HG03432 (cell line): ENCODE measurements at regions not wholly inside any gene's neighbourhood (a gene's known extent, or its start where the extent isn't known, plus 50 kb on each side); places are given as distances from the start of the nearest gene placed in this dataset.
"Not testable (repeated sequence)": the region's sequence is repeated elsewhere in the genome, so short reads cannot be mapped to it uniquely, and the experiment has no call there.

Experiments
- ATAC-seq: cut with Tn5 transposase; IDR thresholded peaks from one replicate; pipeline ENCODE4 v1.9.1; 2021; ENCODE audit warnings: mild to moderate bottlenecking, moderate library complexity; ENCODE audit not compliant: unreplicated experiment

- ATAC-seq: no peak
These were observed 87.2 kb upstream of the KIF5B start for GRCh38 chr10:32143302-32143847.

- ATAC-seq: no peak
These were observed 86.4 kb upstream of the KIF5B start for GRCh38 chr10:32142646-32143045.

GRCh38 chr10:32141018-32141807 lies 85.0 kb upstream of the KIF5B start:
- no peak for ATAC-seq

DNA sequence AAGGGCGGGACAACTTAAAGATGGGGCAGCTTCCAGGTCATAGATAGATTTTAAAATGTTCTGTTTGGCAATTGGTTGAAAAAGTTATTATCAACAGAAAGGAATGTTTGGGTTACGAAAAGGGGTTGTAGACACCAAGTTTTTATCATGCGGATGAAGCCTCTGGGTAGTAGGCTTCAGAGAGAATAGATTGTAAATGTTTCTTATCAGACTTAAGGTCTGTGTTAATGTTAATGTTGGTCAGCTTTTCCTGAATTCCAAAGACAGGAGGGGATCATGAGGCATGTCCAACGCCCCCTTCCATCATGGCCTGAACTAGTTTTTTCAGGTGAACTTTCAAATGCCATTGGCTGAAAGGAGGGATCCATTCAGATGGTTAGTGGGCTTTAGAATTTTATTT lies 84.2 kb upstream of the KIF5B start:
- no peak for ATAC-seq

DNA sequence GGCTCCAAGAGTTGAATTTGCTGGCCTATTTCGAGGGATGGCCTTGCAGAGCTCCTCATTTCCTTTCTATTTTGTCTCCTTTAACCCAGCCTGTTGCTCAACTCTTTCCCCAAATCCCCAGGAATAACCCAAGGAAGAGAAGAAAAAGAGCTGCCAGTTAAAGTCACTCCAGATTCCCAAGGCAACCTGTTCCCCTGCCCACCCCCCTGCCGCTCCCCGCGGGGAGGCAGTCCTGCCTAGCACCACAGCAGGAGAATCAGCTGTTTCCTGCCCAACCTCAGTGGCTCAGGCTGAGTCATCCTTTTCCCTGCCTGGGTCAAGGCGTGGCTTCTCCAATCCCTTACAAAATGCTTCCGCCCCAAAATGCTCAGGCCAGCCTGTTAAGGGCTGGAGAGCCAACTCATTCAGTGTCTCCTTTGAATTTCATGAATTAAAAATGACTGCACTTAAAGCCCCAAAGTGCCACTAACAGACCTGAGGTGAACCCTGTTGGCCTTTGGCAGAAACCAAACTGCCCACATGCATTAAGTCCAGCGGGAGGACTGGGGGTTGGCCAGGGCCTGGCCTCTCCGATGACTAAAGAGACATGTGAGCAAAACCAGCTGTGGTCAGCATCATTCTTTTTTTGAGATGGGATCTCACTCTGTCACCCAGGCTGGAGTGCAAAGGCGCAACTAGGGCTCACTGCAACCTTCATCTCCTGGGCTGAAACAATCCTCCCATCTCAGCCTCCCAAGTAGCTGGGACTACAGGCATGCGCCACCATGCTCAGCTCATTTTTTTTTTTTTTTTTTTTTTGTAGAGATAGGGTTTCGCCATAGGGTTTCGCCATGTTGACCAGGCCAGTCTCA lies 83.2 kb upstream of the KIF5B start:
- no peak for ATAC-seq

DNA sequence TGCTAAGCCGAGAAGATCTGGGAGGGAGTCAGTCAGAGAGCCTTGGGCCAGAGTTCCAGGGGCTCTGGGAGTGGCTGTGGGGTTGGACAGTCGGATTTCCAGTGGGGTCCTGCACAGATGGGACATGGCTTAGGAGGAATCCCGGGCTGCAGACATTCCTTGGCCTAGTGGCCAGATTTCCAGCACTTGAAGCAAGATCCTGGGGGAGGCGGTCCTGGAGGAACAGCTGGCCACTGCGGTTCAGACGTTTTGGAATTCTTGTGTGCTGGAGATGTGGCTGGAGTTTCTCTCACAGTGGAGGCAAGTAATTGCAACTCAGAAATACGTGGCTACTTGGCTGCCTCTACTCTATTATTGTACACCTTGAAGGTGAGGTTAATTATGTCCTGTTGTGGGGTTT lies 80.7 kb upstream of the KIF5B start:
- ATAC-seq: not testable (repeated sequence)

GRCh38 chr10:32135796-32136195 lies 79.6 kb upstream of the KIF5B start:
- not testable (repeated sequence) for ATAC-seq

DNA sequence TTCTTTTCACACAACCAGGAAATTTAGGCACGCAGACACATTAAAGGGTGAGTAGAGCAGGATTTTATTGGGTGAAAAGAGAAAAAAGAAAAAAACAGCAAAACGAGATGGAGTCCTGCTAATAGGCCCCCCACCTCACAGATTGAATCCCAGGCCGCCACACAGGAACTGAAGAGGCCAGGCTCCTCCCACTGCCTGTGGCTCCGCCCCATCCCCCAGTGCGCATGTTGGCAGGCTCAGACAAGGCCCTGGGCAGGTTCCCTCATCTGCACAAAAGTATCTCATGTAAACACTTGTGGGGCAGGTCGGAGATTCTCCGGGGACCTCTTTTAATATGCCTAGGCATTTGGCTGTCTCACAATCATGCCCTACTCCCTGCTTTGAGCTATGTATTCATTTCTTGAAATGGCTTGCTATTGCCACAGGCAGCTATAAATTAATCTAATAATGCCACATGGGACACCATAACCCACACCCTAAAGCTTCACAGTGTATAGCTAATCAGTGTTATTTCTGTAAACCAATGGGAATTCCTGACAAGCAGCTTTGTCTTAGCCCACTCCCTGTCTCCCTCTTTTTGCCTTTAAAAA lies 76.2 kb upstream of the KIF5B start:
- ATAC-seq: no peak

GRCh38 chr10:32131388-32131787 lies 75.2 kb upstream of the KIF5B start:
- ATAC-seq: no peak

GRCh38 chr10:32130788-32131187 lies 74.6 kb upstream of the KIF5B start:
- ATAC-seq: no peak

- ATAC-seq: no peak
These were observed 68.8 kb upstream of the KIF5B start for GRCh38 chr10:32125023-32125422.

DNA sequence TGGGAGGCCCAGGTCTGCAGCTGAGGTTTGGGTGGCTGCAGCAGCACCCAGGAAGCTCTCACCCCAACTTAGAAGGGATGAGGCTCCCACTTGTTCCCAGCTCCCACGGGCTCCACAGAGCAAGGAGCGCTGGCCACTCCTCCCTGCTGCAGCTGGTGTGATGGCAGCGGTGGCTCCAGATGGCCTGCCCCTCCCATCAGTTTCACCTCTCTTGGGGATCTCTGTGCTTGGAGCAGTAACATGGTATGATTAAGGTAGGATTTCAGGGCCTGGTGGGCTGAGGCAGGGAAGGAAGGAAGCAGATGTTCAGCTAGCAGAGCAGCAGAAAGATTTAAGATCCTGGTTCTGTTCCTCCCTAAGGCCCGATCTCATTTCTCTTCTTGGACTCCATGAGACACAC lies 66.8 kb upstream of the KIF5B start:
- ATAC-seq: no peak

- ATAC-seq: no peak
These were observed 65.4 kb upstream of the KIF5B start for GRCh38 chr10:32121648-32122047.

GRCh38 chr10:32120147-32120546 lies 63.9 kb upstream of the KIF5B start:
- ATAC-seq: no peak

GRCh38 chr10:32114508-32114907 lies 58.3 kb upstream of the KIF5B start:
- ATAC-seq: no peak

DNA sequence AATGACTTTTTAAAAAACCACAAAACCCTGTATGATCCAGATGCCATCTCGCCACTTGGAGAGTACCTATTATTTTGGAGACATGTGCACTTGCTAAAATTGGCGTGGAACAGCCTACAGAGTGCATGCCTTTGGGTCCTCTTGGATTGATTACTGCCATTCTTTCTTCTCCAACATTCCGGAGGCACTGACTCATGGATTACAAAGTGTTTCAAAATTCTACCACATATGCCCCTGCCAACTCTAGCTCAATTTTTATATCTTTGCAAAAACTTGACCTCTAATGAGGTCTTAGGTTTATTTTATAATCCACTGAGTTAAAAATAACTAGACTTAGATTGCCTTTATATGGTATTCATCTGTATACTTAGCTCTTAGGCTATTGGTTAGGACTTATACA lies 55.8 kb upstream of the KIF5B start:
- no peak for ATAC-seq

DNA sequence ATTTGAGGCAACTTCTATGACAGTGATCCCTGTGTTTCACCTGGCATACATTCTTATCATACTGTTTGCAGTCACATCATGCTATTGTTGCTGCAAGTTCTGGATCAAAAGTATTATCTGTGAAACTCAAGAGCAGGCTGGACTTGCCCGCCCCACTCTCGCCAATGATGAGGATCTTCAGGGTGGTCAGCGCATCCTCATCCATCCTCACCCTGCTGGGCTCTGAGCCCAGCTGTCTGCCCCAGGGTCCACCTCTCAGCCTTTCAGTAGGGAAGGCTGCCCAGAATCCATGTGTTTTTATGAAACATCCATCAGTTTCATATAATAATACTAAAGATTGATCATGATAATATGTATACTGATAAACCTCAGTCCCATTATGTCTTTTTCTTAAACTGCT lies 55.4 kb upstream of the KIF5B start:
- no peak for ATAC-seq

DNA sequence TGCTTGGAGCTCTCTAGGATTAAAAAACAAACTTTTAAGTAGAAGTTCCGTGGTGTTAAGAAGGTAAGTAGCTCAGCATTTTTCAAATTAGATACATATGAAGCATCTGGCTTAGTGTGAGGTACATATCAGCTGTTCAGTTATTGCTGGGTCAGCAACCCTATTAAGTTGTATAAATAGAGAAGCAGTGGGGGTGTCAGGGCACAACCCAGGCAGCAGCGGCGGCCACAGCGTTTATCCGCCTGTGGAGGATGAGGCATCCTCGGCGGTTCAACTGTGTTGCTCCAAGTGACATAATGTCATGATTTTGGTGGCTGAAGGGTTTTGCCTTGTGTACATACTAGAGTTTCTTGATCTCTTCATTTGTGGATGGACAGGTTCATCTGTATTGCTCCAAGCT lies 54.6 kb upstream of the KIF5B start:
- no peak for ATAC-seq

GRCh38 chr10:32109603-32110002 lies 53.4 kb upstream of the KIF5B start:
- ATAC-seq: no peak
